HepG2 (cell line): ENCODE measurements at regions not wholly inside any gene's neighbourhood (a gene's known extent, or its start where the extent isn't known, plus 50 kb on each side); places are given as distances from the start of the nearest gene placed in this dataset.

Source experiments
- ATF2 ChIP-seq: sonication (generic); formaldehyde crosslinking; IDR thresholded peaks from 2 replicates; pipeline ENCODE4 v1.4.0; 2020; ENCODE audit warnings: missing genetic modification reagents
- POLR2A ChIP-seq, 2 experiments: IDR thresholded peaks; 2 replicates each; pipeline ENCODE4 v1.6.1; 2011; ENCODE audit warnings: low read depth in 2 of 2, low read length in 2 of 2, mild to moderate bottlenecking in 1 of 2, moderate library complexity in 1 of 2; ENCODE audit not compliant: insufficient read depth in 1 of 2
- TARDBP ChIP-seq: sonication (generic); formaldehyde crosslinking; IDR thresholded peaks from 2 replicates; pipeline ENCODE4 v1.8.0; 2022; ENCODE audit warnings: mild to moderate bottlenecking, missing genetic modification reagents
- ZNF687 ChIP-seq: sonication (generic); formaldehyde crosslinking; IDR thresholded peaks from 2 replicates; pipeline ENCODE4 v1.5.1; 2020; ENCODE audit warnings: mild to moderate bottlenecking, missing genetic modification reagents, moderate library complexity

- TF ChIP-seq ZNF687 (CRISPR knock-in tag) (no peak), ATF2 (no peak), TARDBP (CRISPR knock-in tag) (no peak), POLR2A (IDR thresholded peaks at IDR 0.05; ENCODE audit: insufficient read depth in 1 of 2, low read depth in 2 of 2, low read length in 2 of 2) (no peak)
These were observed 713.1 kb downstream of the GATA3 start for GRCh38 chr10:8767591-8767990.
